ENCODE measurements at regions not wholly inside any gene's neighbourhood (a gene's known extent, or its start where the extent isn't known, plus 50 kb on each side); places are given as distances from the start of the nearest gene placed in this dataset.

- TF ChIP-seq ESRRA (IDR thresholded peaks at IDR 0.05; ENCODE audit: borderline replicate concordance, low read length) (no peak), CTCF (IDR thresholded peaks at IDR 0.05) (no peak), KDM1A (IDR thresholded peaks at IDR 0.05; ENCODE audit: low read depth) (no peak), REST (IDR thresholded peaks at IDR 0.05) (no peak)
Observed at GRCh38 chr10:131442271-131442670, 130.8 kb upstream of the TCERG1L start.
